ENCODE measurements at regions not wholly inside any gene's neighbourhood (a gene's known extent, or its start where the extent isn't known, plus 50 kb on each side); places are given as distances from the start of the nearest gene placed in this dataset. TPM values are rescaled to one million over a fixed set of nuclear protein-coding genes. Genes with fewer than 3 reads are reported as not detected.

DNA sequence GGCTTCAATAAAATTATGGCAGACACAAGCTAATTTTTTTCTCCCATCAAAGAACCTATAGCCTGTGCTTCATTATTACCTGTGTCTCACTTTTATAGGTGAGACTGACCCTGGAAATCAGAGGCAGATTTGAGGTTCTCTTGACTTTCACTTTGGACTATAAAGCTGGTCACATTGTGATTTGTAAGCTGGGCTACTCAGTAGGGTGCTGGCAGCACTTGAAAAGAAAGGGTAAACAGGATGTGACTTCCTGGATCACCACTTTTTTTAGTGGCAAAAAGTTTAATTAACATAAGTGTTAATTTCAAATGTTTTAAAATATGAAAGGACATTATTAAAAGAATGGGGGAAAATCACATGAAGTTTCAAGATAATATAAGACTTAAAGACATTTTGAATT, 50.6 kb upstream of the GATB start:
- Mint-ChIP-seq H3K27ac (no peak overlapping the region), H3K4me1 (no peaks in the 10 kb centered on the region), H3K4me3 (no peak overlapping the region), H3K9me3 (ENCODE audit: insufficient read depth) (no peaks in the 10 kb centered on the region), H3K27me3 (peaks cover 6% of the 10 kb centered on the region)
- H3K9me3 ChIP-seq (ENCODE audit: control extremely low read depth in 1 of 3, control insufficient read depth in 2 of 3, insufficient read depth in 1 of 3, low read length in 2 of 3): no peaks in the 10 kb centered on the region
- POLR2A ChIA-PET: no interaction called here
- H3K27ac ChIP-seq (ENCODE audit: low read length in 2 of 2): no peak overlapping the region
- no peak overlapping the region for H3K4me3 ChIP-seq (ENCODE audit: control extremely low read depth in 1 of 5, extremely low read depth in 1 of 5, insufficient read depth in 1 of 5, low read depth in 2 of 5, low read length in 4 of 5)
- CTCF ChIA-PET: interaction anchor here (2.6 to 3.3 kb wide), 2 partner anchors 9 to 12 kb away, joined by 6 to 14 read pairs; no protein-coding TSS in a partner anchor
- no peak overlapping the region for H3K4me2 ChIP-seq (replicated peaks; ENCODE audit: low read depth, low read length, poor library complexity, severe bottlenecking)
- H4K20me1 ChIP-seq (ENCODE audit: control insufficient read depth, insufficient read depth, low read length, poor library complexity, severe bottlenecking): no peaks in the 10 kb centered on the region
- no peaks in the 10 kb centered on the region for H3K4me1 ChIP-seq (ENCODE audit: control insufficient read depth in 2 of 2, insufficient read depth in 2 of 2, low read length in 2 of 2)
- no peak for ATAC-seq (ENCODE audit: low read depth)
- H3K9ac ChIP-seq (ENCODE audit: low read length): no peak overlapping the region
- intact Hi-C loops (cut with micrococcal nuclease): no loop called here
- no peaks in the 10 kb centered on the region for H3K79me2 ChIP-seq (ENCODE audit: control insufficient read depth, insufficient read depth, low read length)
- TF ChIP-seq, protein P1, sequence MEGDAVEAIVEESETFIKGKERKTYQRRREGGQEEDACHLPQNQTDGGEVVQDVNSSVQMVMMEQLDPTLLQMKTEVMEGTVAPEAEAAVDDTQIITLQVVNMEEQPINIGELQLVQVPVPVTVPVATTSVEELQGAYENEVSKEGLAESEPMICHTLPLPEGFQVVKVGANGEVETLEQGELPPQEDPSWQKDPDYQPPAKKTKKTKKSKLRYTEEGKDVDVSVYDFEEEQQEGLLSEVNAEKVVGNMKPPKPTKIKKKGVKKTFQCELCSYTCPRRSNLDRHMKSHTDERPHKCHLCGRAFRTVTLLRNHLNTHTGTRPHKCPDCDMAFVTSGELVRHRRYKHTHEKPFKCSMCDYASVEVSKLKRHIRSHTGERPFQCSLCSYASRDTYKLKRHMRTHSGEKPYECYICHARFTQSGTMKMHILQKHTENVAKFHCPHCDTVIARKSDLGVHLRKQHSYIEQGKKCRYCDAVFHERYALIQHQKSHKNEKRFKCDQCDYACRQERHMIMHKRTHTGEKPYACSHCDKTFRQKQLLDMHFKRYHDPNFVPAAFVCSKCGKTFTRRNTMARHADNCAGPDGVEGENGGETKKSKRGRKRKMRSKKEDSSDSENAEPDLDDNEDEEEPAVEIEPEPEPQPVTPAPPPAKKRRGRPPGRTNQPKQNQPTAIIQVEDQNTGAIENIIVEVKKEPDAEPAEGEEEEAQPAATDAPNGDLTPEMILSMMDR (IDR thresholded peaks at IDR 0.05): no peak
- no peak for TF ChIP-seq EZH2 (IDR thresholded peaks at IDR 0.05; ENCODE audit: borderline replicate concordance, insufficient read depth, low read depth, low read length, poor library complexity, severe bottlenecking)
- H3K27me3 ChIP-seq (replicated peaks in 1 of 4; ENCODE audit: control extremely low read depth in 1 of 4, control insufficient read depth in 3 of 4, insufficient read depth in 4 of 4, low read length in 3 of 4): no peaks in the 10 kb centered on the region
- H3K36me3 ChIP-seq (replicated peaks in 1 of 2; ENCODE audit: control extremely low read depth in 1 of 2, control insufficient read depth in 1 of 2, extremely low read depth in 1 of 2, insufficient read depth in 2 of 2, low read length in 1 of 2): no peaks in the 10 kb centered on the region
- no peak overlapping the region for H2AFZ ChIP-seq (ENCODE audit: insufficient read depth, low read depth, low read length, poor library complexity, severe bottlenecking)
- no peak for DNase-seq

Small RNAs in the stretch of these regions (small RNA-seq; reads per million reads assigned to genes)
- not detected for gene RN7SL446P (ENCODE audit: insufficient read length, low read depth, low replicate concordance)
- not detected for gene RNA5SP169 (ENCODE audit: insufficient read length, low read depth, low replicate concordance)

All from B cell (primary cell).